ENCODE measurements at regions not wholly inside any gene's neighbourhood (a gene's known extent, or its start where the extent isn't known, plus 50 kb on each side); places are given as distances from the start of the nearest gene placed in this dataset.

DNA sequence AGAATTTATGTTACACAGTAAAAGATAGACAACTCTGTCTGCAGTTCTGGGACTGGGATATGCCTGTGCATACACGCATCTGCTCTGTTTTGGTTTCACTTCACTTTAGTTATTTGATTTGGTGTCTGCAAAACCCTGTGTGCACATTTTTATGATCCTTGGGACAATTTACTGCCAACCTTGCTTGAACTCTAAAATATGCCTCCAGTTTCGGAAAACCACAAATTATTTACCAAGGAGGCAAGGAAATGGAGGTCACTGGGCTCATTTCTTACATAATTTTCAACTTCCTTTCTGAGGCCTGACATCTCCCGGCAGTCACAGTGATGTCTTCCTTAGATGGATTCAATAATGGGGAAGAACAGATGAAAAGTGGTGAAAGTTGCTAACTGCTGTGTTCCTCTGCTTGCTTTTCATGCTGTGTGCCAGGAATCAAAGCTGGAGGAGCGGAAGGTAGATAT lies 61.2 kb upstream of the TAF11L2 start:
- TF ChIP-seq, protein P1, sequence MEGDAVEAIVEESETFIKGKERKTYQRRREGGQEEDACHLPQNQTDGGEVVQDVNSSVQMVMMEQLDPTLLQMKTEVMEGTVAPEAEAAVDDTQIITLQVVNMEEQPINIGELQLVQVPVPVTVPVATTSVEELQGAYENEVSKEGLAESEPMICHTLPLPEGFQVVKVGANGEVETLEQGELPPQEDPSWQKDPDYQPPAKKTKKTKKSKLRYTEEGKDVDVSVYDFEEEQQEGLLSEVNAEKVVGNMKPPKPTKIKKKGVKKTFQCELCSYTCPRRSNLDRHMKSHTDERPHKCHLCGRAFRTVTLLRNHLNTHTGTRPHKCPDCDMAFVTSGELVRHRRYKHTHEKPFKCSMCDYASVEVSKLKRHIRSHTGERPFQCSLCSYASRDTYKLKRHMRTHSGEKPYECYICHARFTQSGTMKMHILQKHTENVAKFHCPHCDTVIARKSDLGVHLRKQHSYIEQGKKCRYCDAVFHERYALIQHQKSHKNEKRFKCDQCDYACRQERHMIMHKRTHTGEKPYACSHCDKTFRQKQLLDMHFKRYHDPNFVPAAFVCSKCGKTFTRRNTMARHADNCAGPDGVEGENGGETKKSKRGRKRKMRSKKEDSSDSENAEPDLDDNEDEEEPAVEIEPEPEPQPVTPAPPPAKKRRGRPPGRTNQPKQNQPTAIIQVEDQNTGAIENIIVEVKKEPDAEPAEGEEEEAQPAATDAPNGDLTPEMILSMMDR (IDR thresholded peaks at IDR 0.05): no peak
- no peak for TF ChIP-seq POLR2A (IDR thresholded peaks at IDR 0.05)

Measured in ovary (tissue), 3 donors.